ENCODE measurements at regions not wholly inside any gene's neighbourhood (a gene's known extent, or its start where the extent isn't known, plus 50 kb on each side); places are given as distances from the start of the nearest gene placed in this dataset.
A peak's percentile ranks its signal among the peaks of the same experiment; 100 is the strongest.

GRCh38 chr9:80013891-80014290 lies 442.1 kb downstream of the TLE4 start:
- dilution Hi-C loops (cut with MboI; ENCODE audit: extremely low pct_ligation_motif_present, low sequenced_read_pairs) (no loop called here), intact Hi-C loops (cut with micrococcal nuclease) (no loop called here)
- H3K9me3 ChIP-seq (replicated peaks; ENCODE audit: control insufficient read depth, insufficient read depth, low read length): no peaks in the 10 kb centered on the region
- ChIA-PET CTCF (no interaction called here), POLR2A (no interaction called here)
- H3K9me1 ChIP-seq (replicated peaks; ENCODE audit: control insufficient read depth, extremely low read depth, insufficient read depth, low read length): no peaks in the 10 kb centered on the region
- H3K9ac ChIP-seq (replicated peaks; ENCODE audit: extremely low read depth, insufficient read depth, low read length): no peak overlapping the region
- no peak overlapping the region for H3K4me2 ChIP-seq (ENCODE audit: insufficient read depth, low read length)
- BruUV-seq (replicated peaks): no TSS peak
- FAIRE-seq: no peak
- TF ChIP-seq POLR2A (IDR thresholded peaks at IDR 0.05; ENCODE audit: low read depth, low read length): no peak
- TF ChIP-seq GATA2 (IDR thresholded peaks at IDR 0.05; ENCODE audit: insufficient read depth, insufficient read length, low read depth, low read length): no peak
- TF ChIP-seq, protein P1, sequence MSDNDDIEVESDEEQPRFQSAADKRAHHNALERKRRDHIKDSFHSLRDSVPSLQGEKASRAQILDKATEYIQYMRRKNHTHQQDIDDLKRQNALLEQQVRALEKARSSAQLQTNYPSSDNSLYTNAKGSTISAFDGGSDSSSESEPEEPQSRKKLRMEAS (IDR thresholded peaks at IDR 0.05; ENCODE audit: insufficient read depth, insufficient read length): no peak
- H3K27me3 ChIP-seq (ENCODE audit: control insufficient read depth in 2 of 2, insufficient read depth in 2 of 2, low read length in 2 of 2): no peaks in the 10 kb centered on the region
- no peak for DNase-seq (ENCODE audit: low read depth, low spot score)
- H3K27ac ChIP-seq (ENCODE audit: insufficient read depth, low read depth, low read length): no peak overlapping the region
- no peak overlapping the region for H2AFZ ChIP-seq (ENCODE audit: low read depth, low read length)
- no peaks in the 10 kb centered on the region for H3K4me1 ChIP-seq (ENCODE audit: control insufficient read depth, extremely low read depth, insufficient read depth, low read length)
- no peaks in the 10 kb centered on the region for H3K36me3 ChIP-seq (ENCODE audit: control insufficient read depth in 2 of 2, extremely low read depth in 1 of 2, insufficient read depth in 2 of 2, low read length in 2 of 2)
- H4K20me1 ChIP-seq (replicated peaks; ENCODE audit: control insufficient read depth, extremely low read depth, insufficient read depth, low read length): no peaks in the 10 kb centered on the region
- H3K4me3 ChIP-seq (replicated peaks in 1 of 3; ENCODE audit: insufficient read depth in 1 of 3, low read depth in 1 of 3, low read length in 3 of 3): no peak overlapping the region
- no peaks in the 10 kb centered on the region for H3K79me2 ChIP-seq (ENCODE audit: control insufficient read depth, insufficient read depth, low read length)

DNA sequence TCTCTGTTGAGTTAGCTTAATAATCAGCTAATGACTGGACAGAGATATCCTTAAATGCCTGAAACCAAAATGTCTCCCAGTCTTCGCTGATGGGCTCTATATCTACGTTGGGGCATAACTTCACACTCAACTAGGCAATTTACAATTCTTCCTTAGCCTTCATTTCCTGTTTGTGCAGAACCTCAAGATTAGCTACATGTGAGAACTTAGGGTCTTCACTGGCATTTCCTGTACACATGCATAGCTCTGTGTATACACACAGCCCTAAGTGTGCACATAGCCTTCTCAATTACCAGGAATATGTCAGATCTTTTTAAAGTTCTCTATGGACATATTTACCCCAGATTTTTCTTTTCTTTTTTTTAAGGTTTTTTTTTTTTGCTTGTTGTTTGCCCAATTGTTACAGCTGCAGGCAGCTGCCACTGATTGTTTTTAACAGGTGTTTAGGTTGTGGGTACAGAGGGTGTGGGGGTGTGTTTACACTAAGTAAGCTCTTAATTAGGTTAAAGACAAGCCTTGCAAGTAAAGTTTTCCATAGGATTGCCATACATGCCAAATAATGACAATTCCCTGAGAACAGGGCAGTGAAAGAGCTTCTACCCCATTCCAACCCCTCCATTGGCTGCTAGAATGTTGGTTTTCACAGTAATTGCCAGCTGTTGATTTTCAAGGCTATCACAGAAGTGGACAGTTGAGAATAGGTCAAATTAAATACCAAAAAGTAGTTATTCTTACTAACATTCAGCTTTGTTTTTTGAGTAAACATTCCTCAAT lies 441.0 kb downstream of the TLE4 start:
- FAIRE-seq (no peak), DNase-seq (ENCODE audit: low read depth, low spot score) (peak; percentile 11)
- CTCF ChIA-PET: no interaction called here
- intact Hi-C loops (cut with micrococcal nuclease): no loop called here
- POLR2A ChIA-PET: no interaction called here
- no peaks in the 10 kb centered on the region for H3K9me3 ChIP-seq (replicated peaks; ENCODE audit: control insufficient read depth, insufficient read depth, low read length)
- no peak overlapping the region for H3K4me3 ChIP-seq (replicated peaks in 1 of 3; ENCODE audit: insufficient read depth in 1 of 3, low read depth in 1 of 3, low read length in 3 of 3)
- H3K27me3 ChIP-seq (ENCODE audit: control insufficient read depth in 2 of 2, insufficient read depth in 2 of 2, low read length in 2 of 2): no peaks in the 10 kb centered on the region
- no TSS peak for BruUV-seq (replicated peaks)
- no peaks in the 10 kb centered on the region for H4K20me1 ChIP-seq (replicated peaks; ENCODE audit: control insufficient read depth, extremely low read depth, insufficient read depth, low read length)
- H2AFZ ChIP-seq (ENCODE audit: low read depth, low read length): no peak overlapping the region
- dilution Hi-C loops (cut with MboI; ENCODE audit: extremely low pct_ligation_motif_present, low sequenced_read_pairs): no loop called here
- H3K36me3 ChIP-seq (ENCODE audit: control insufficient read depth in 2 of 2, extremely low read depth in 1 of 2, insufficient read depth in 2 of 2, low read length in 2 of 2): no peaks in the 10 kb centered on the region
- no peak overlapping the region for H3K4me2 ChIP-seq (ENCODE audit: insufficient read depth, low read length)
- no peak overlapping the region for H3K9ac ChIP-seq (replicated peaks; ENCODE audit: extremely low read depth, insufficient read depth, low read length)
- no peaks in the 10 kb centered on the region for H3K4me1 ChIP-seq (ENCODE audit: control insufficient read depth, extremely low read depth, insufficient read depth, low read length)
- no peaks in the 10 kb centered on the region for H3K9me1 ChIP-seq (replicated peaks; ENCODE audit: control insufficient read depth, extremely low read depth, insufficient read depth, low read length)
- H3K27ac ChIP-seq (ENCODE audit: insufficient read depth, low read depth, low read length): no peak overlapping the region
- TF ChIP-seq MYC (IDR thresholded peaks at IDR 0.05; ENCODE audit: low read depth, low read length): no peak
- no peak for TF ChIP-seq JUN (IDR thresholded peaks at IDR 0.05; ENCODE audit: borderline replicate concordance, insufficient read depth, insufficient read length, low read depth)
- no peak for TF ChIP-seq GATA2 (IDR thresholded peaks at IDR 0.05; ENCODE audit: insufficient read depth, insufficient read length, low read depth, low read length)
- no peak for TF ChIP-seq EZH2 (IDR thresholded peaks at IDR 0.05; ENCODE audit: borderline replicate concordance, low read depth, low read length, severe bottlenecking)
- no peak for TF ChIP-seq POLR2A (IDR thresholded peaks at IDR 0.05; ENCODE audit: low read depth, low read length)
- TF ChIP-seq POLR2AphosphoS5 (IDR thresholded peaks at IDR 0.05; ENCODE audit: insufficient read depth, low read depth, low read length): no peak
- H3K79me2 ChIP-seq (ENCODE audit: control insufficient read depth, insufficient read depth, low read length): no peaks in the 10 kb centered on the region
